Esophagus mucosa (tissue), 1 donor: ENCODE measurements at regions not wholly inside any gene's neighbourhood (a gene's known extent, or its start where the extent isn't known, plus 50 kb on each side); places are given as distances from the start of the nearest gene placed in this dataset.
A peak's percentile ranks its signal among the peaks of the same experiment; 100 is the strongest.

Source experiments
- ATAC-seq: fragments of 200-7000 bp; cut with Tn5 transposase; one replicate; pipeline ENCODE4 v1.9.1; 2020
- donor health status: DM: yes; HTN: yes; CAD: no.

DNA sequence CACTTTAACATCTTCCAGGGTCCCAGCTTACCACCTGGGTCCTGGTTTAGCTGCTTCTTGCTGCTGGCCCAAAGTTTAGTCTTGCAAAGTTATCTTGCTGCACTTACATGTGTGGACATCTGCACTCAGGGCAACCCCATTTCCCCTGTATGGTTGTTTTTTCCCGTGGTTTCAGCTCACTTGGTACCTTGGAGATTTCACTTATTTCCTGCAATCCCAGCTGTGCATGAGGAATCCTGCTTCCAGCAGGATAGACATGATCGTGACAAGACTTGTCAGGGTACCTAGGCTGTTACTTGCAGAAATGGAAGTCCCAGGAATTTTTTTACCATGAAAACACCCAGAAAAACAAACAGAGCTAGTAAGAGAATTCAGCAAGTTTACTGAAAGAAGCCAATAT lies 95.9 kb upstream of the LEP start:
- ATAC-seq: no peak

- no peak for ATAC-seq
These were observed 95.0 kb upstream of the LEP start for GRCh38 chr7:128146052-128146451.

DNA sequence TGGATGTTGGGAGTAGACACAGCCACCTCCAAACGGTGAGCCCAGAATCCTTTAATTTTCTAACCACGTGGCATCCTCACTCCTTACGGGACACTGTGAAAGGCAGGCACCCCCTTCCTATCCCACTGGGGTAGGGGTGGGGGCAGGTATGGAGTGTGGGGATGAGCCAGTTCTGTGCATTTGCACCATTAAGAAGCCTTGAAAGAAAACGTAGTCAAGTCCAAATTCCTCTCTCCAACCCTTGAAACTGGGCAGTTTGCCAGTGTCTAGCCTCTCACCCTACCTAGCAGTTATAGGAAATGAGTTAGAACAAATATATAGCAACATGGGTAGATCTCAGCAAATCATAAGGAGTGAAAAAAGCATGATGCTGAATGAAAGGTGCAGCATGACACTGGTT lies 92.4 kb upstream of the LEP start:
- ATAC-seq: no peak

GRCh38 chr7:128150223-128150865 lies 90.7 kb upstream of the LEP start:
- no peak for ATAC-seq

GRCh38 chr7:128151635-128152034 lies 89.4 kb upstream of the LEP start:
- ATAC-seq: no peak

DNA sequence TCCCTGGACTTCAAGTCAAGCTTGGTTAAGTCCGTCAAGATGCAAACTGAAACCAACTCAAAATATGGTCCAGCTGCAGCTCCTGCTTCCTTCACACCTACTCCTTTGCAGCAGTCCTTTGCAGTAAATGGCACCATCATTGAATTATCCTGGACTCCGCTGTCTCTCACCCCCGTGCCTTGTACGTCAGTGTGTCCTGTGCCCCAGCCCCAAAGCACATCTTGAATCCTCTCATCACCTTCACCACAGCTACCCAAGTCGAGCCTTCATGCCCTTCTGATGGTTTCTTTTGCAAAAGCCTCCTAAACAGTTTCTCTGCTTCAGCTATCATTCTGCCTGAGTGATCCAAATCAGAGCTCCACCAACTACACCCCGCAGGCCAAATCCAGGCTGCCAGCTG lies 88.4 kb upstream of the LEP start:
- ATAC-seq: no peak

- no peak for ATAC-seq
These were observed 87.6 kb upstream of the LEP start for GRCh38 chr7:128153436-128153835.

GRCh38 chr7:128154504-128154903 lies 86.6 kb upstream of the LEP start:
- no peak for ATAC-seq

- no peak for ATAC-seq
These were observed 85.9 kb upstream of the LEP start for GRCh38 chr7:128155100-128155740.

- ATAC-seq: no peak
These were observed 83.2 kb upstream of the LEP start for GRCh38 chr7:128157906-128158305.

- ATAC-seq: no peak
These were observed 82.7 kb upstream of the LEP start for GRCh38 chr7:128158370-128158769.

DNA sequence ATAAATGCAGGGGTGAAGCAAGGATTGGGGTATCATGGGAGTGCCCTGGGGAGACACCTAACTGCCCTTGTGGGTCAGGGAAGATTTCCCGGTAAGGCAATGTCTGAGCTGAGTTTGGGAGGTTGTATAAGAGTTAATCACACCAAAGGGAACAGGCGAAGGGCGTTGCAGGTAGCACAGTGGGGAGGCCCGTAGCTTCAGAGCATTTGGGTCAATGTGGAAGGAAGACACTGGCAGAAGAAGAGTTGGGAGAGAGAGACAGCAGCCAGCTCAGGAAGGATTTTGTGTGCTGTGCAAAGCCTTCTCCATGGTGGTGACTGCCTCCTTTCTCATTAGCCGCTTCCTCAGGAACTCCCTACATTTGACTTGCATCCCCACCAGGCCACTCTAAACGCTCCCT lies 80.8 kb upstream of the LEP start:
- no peak for ATAC-seq

- ATAC-seq: no peak
These were observed 79.5 kb upstream of the LEP start for GRCh38 chr7:128161466-128162125.

DNA sequence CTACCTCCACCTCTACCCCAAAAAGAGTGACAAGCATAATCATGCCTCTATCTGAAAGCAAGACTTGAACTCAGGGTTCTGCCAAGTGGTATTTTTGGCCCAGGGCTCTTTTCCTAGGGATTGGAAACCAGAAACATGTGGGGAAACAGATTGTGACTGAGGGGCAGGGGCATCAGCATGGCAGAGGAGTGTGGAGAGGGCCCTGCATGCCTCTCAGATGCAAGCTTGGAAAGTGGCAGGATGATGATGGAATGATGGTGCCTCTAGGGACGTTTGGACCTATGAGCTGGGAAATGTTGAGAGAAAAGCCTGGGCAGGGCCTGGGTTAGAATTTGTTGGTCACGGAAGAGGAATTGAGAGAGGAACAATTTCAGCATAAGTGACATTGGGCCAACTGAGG lies 78.4 kb upstream of the LEP start:
- no peak for ATAC-seq

- no peak for ATAC-seq
These were observed 77.6 kb upstream of the LEP start for GRCh38 chr7:128163473-128163872.

- peak; percentile 75 for ATAC-seq
These were observed 76.8 kb upstream of the LEP start for GRCh38 chr7:128164061-128164954.

DNA sequence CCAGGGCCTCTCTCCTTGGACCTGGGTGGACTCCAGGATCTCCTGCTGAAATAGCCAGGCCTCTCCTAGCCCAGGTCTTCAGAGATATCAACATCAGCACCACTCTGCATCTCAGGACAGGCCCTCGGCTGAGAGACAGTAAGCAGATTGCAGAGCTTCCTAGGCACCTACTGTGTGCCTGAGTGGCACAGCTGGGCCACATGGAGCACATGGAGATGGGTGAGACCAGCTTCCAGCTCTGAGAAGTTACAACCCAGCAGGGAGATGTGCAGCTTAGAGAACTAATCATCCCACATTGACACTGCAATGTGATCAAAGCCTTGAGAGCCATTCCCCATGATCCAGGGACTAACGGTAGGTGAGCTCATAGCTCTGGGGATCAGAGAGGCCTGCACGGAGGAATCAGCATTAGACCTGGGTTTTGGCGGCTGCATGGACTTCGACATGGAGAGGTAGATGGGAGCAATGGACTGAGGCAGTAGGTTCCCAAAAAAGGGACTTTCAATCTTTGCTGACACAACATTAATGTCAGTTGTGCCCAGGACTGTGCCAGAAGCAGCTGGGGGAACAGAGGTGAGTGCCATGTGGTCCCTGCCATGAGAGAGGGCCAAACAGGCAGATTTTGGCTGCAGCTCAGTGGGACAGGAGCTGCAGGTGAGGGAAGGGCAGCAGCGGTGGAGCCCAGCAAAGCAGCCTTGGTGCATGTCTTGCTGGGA lies 76.0 kb upstream of the LEP start:
- ATAC-seq: no peak

GRCh38 chr7:128165927-128166420 lies 75.1 kb upstream of the LEP start:
- no peak for ATAC-seq

DNA sequence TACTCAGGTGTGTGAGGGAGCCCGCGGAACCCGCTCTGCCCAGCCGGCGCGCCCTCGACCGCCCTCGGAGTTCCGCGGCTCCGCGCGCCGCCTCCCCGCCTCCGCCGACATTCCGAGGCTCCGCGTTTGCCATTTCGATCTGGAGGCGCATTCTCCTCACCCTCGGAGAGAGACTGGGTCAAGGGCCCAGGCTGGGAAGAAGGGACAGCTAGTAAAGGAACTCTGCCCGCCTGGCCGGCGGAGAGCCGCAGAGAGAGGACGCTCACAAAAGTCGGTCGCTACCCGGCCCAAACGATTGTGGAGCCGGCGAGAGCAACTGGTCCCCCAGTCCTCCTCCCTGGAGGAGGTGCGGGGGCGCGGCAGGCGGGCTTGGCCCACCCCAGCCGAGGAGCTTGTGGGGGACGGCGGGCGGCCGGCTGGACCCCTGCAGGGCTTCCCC lies 74.5 kb upstream of the LEP start:
- no peak for ATAC-seq

- peak; percentile 4 for ATAC-seq
These were observed 73.9 kb upstream of the LEP start for GRCh38 chr7:128167042-128167701.

DNA sequence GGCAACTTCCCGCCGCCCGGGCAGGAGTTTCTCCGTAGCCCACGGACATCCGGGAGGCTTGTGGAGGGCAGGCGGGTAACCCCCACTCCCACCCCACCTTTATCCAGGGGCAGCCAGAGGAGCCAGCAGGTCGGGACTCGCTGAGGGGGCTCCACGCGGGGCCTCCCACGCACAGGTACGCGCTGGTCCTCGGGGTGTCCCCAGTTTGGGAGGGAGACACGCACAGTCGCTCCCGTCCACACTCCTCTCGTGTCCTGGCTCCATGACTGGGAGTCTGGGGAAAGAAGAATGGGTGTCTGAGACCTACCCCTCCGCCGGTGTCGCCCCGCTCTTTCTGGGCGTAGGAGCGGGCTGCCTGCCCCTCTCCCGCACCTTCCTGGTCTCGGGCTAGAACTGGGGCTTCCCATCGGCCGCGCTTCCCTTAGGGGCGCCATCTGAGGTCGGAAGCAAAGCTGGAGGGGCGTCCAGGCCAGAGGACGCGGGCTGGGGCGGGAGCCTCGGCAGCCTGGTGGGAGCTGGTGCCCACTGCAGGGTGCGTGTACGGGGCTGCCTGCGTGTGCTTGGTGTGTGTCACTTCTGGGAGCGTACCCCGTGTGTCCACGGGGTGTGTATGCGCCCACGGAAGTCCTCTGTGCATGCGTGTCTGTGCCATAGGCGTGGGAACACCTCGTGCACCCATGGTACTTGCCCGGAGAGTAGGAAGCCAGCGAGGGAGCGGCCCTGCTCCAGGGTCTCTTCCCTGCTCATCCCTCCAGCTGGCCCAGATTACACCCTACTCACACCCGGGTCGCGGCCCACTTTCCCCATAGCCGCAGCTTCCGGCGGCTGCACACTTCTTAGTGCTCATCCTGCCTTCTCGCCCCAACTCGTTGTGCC lies 73.0 kb upstream of the LEP start:
- ATAC-seq: no peak
